Neutrophil (primary cell): ENCODE measurements at regions not wholly inside any gene's neighbourhood (a gene's known extent, or its start where the extent isn't known, plus 50 kb on each side); places are given as distances from the start of the nearest gene placed in this dataset.
"Not testable (repeated sequence)": the region's sequence is repeated elsewhere in the genome, so short reads cannot be mapped to it uniquely, and the experiment has no call there.

Source experiments
- H3K27ac ChIP-seq: fragments of 200-600 bp; sonication (generic); 2 replicates; pipeline ENCODE4 v1.5.1; 2016; ENCODE audit warnings: mild to moderate bottlenecking, moderate library complexity
- H3K27me3 ChIP-seq: fragments of 200-600 bp; sonication (generic); 2 replicates; pipeline ENCODE4 v1.6.0; 2016; ENCODE audit warnings: mild to moderate bottlenecking
- H3K36me3 ChIP-seq: fragments of 200-600 bp; sonication (generic); 2 replicates; pipeline ENCODE4 v1.5.1; 2017
- H3K4me1 ChIP-seq, 2 experiments: fragments of 200-600 bp in 1 of 2; sonication (generic) in 1 of 2; 1 replicate in 1 of 2; 2 replicates in 1 of 2; pipeline versions ENCODE4 v1.5.1 to v1.6.1; 2013 to 2016; ENCODE audit warnings: low read depth in 1 of 2, low read length in 1 of 2, mild to moderate bottlenecking in 1 of 2, moderate library complexity in 1 of 2; ENCODE audit not compliant: control insufficient read depth in 1 of 2, insufficient read depth in 1 of 2
- H3K4me3 ChIP-seq, 2 experiments: fragments of 200-600 bp in 1 of 2; sonication (generic) in 1 of 2; 1 replicate in 1 of 2; 2 replicates in 1 of 2; pipeline ENCODE4 v1.5.1; 2013 to 2016; ENCODE audit warnings: low read depth in 1 of 2, low read length in 1 of 2, mild to moderate bottlenecking in 1 of 2, moderate library complexity in 1 of 2
- H3K9me3 ChIP-seq: fragments of 200-600 bp; sonication (generic); 2 replicates; pipeline ENCODE4 v1.5.1; 2016
- CTCF ChIP-seq: fragments of 200-600 bp; sonication (generic); IDR thresholded peaks from 2 replicates; pipeline ENCODE4 v1.5.1; 2016; ENCODE audit warnings: antibody characterized with exemption

GRCh38 chr1:199944986-199945385 is 82.5 kb upstream of the NR5A2 start:
- Histone ChIP-seq H3K36me3 (no peaks in the 10 kb centered on the region), H3K27ac (no peak overlapping the region), H3K4me1 (no peaks in the 10 kb centered on the region), H3K9me3 (no peaks in the 10 kb centered on the region), H3K27me3 (no peaks in the 10 kb centered on the region), H3K4me3 (no peak overlapping the region)
- no peak for TF ChIP-seq CTCF

GRCh38 chr1:199945591-199945990 is 81.9 kb upstream of the NR5A2 start:
- Histone ChIP-seq H3K36me3 (no peaks in the 10 kb centered on the region), H3K27me3 (no peaks in the 10 kb centered on the region), H3K9me3 (no peaks in the 10 kb centered on the region), H3K4me1 (no peaks in the 10 kb centered on the region), H3K4me3 (no peak overlapping the region), H3K27ac (no peak overlapping the region)
- no peak for TF ChIP-seq CTCF

DNA sequence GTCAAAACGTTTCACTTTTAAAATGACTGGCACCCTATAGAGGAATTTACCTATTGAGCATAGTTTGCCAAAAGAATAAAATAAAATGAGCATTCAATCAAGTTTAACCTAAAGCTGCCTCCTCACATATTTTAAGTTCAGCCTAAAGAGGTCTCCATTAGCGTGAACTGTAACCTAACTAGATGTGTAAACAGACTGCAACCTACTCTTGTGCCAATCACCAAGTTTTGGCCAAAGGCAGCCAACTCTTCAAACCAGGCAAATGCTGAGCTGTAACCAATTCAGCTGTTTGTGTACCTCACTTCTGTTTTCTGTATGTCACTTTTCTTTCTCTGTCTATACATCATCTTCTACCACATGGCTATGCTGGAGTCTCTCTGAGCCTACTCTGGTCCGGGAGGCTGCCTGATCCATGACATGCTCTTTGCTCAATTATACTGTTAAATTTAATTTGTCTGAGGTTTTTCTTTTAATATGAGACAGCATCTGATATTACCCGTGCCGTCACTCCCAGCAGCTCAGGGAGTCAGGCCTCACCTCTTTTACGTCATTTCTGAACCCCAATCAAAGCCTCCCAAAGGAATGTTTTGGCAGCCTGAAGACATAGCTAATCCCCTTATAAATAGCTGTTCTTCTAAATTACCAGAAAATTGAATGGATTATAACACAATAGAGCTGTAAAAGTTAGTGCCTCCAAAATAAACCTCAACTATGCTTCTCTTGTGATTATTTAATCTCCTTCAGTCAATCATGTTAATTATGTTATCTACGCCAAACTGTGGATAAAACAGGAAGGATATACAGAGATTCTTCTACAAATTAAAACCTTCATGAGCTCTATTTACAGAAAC is 81.0 kb upstream of the NR5A2 start:
- no peak overlapping the region for H3K27ac ChIP-seq
- H3K4me1 ChIP-seq, result no peaks in the 10 kb centered on the region
- no peak for TF ChIP-seq CTCF
- no peak overlapping the region for H3K4me3 ChIP-seq
- no peaks in the 10 kb centered on the region for H3K27me3 ChIP-seq
- no peaks in the 10 kb centered on the region for H3K36me3 ChIP-seq
- H3K9me3 ChIP-seq, result no peaks in the 10 kb centered on the region

GRCh38 chr1:199948587-199949280 is 78.8 kb upstream of the NR5A2 start:
- no peaks in the 10 kb centered on the region for H3K27me3 ChIP-seq
- TF ChIP-seq CTCF, result no peak
- H3K27ac ChIP-seq, result no peak overlapping the region
- no peaks in the 10 kb centered on the region for H3K4me1 ChIP-seq
- no peak overlapping the region for H3K4me3 ChIP-seq
- H3K9me3 ChIP-seq, result no peaks in the 10 kb centered on the region
- H3K36me3 ChIP-seq, result no peaks in the 10 kb centered on the region

DNA sequence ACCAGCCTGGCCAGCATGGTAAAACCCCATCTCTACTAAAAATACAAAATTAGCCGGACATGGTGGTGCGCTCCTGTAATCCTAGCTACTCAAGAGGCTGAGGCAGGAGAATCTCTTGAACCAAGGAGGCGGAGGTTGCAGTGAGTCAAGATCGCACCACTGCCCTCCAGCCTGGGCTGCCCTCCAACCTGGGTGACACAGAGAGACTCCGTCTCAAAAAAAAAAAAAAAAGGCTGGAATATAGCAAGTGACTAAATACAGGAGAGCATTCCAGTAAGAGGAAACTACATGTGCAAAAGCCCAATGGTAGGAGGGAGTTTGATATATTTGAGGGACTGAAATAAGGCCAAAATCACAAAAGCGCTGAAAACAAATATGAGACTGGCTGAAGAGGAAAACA is 76.5 kb upstream of the NR5A2 start:
- not testable (repeated sequence) for H3K27me3 ChIP-seq, H3K36me3 ChIP-seq, H3K27ac ChIP-seq, H3K9me3 ChIP-seq, H3K4me1 ChIP-seq, H3K4me3 ChIP-seq

DNA sequence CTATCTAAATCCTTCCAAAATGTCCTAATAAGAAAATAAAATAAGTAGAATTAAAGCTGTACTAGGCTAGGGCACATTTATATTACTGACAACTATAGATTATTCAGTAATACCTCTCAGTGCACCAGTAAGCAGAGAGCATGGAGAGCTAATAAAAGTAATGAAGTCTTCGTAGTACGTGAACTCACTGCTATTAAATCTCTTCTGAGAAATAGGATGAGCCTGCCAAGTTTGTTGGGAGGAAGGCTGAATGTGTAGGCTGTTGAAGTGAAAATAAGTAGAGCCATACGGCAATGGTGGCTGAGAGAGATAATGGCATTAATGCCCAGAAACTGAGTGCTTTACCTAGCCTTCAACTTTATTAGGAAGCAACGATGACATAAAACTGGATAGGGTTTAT is 73.9 kb upstream of the NR5A2 start:
- Histone ChIP-seq H3K4me3 (no peak overlapping the region), H3K4me1 (no peaks in the 10 kb centered on the region), H3K27ac (no peak overlapping the region), H3K36me3 (no peaks in the 10 kb centered on the region), H3K9me3 (no peaks in the 10 kb centered on the region), H3K27me3 (no peaks in the 10 kb centered on the region)
- no peak for TF ChIP-seq CTCF
